ENCODE measurements at regions not wholly inside any gene's neighbourhood (a gene's known extent, or its start where the extent isn't known, plus 50 kb on each side); places are given as distances from the start of the nearest gene placed in this dataset.

- TF ChIP-seq CTCF (IDR thresholded peaks at IDR 0.05) (no peak), POLR2A (IDR thresholded peaks at IDR 0.05) (no peak)
These were observed 104.7 kb upstream of the SPON1 start for GRCh38 chr11:13857828-13858227.
